Amniotic epithelial cell (primary cell): ENCODE measurements at regions not wholly inside any gene's neighbourhood (a gene's known extent, or its start where the extent isn't known, plus 50 kb on each side); places are given as distances from the start of the nearest gene placed in this dataset.
"Not testable (repeated sequence)": the region's sequence is repeated elsewhere in the genome, so short reads cannot be mapped to it uniquely, and the experiment has no call there.

ENCODE experiments used
- DNase-seq: peaks from one replicate; pipeline ENCODE4 v3.0.0-alpha.2; 2010; ENCODE audit warnings: low read depth

- DNase-seq: no peak
These were observed 85.8 kb upstream of the COG2 start for GRCh38 chr1:230556453-230556852.

GRCh38 chr1:230555814-230556213 lies 86.5 kb upstream of the COG2 start:
- no peak for DNase-seq

GRCh38 chr1:230552880-230553279 lies 89.4 kb upstream of the COG2 start:
- DNase-seq: no peak

GRCh38 chr1:230550945-230551344 lies 91.3 kb upstream of the COG2 start:
- DNase-seq: not testable (repeated sequence)

GRCh38 chr1:230550428-230550827 lies 91.9 kb upstream of the COG2 start:
- DNase-seq: peak; percentile 5

GRCh38 chr1:230549625-230550024 lies 92.7 kb upstream of the COG2 start:
- no peak for DNase-seq

GRCh38 chr1:230548997-230549396 lies 93.3 kb upstream of the COG2 start:
- no peak for DNase-seq

GRCh38 chr1:230548357-230548756 lies 93.9 kb upstream of the COG2 start:
- no peak for DNase-seq

- DNase-seq: no peak
These were observed 97.1 kb upstream of the COG2 start for GRCh38 chr1:230545181-230545580.

- DNase-seq: no peak
These were observed 97.5 kb upstream of the COG2 start for GRCh38 chr1:230544758-230545157.

- DNase-seq: no peak
These were observed 99.2 kb upstream of the COG2 start for GRCh38 chr1:230543085-230543484.

- DNase-seq: peak; percentile 18
These were observed 99.6 kb upstream of the COG2 start for GRCh38 chr1:230542681-230543080.

GRCh38 chr1:230542054-230542453 lies 100.2 kb upstream of the COG2 start:
- DNase-seq: peak; percentile 67

GRCh38 chr1:230541306-230541705 lies 101.0 kb upstream of the COG2 start:
- DNase-seq: no peak

GRCh38 chr1:230540421-230541155 lies 101.7 kb upstream of the COG2 start:
- no peak for DNase-seq

- DNase-seq: no peak
These were observed 104.8 kb upstream of the COG2 start for GRCh38 chr1:230537456-230537855.

GRCh38 chr1:230536641-230537155 lies 105.6 kb upstream of the COG2 start:
- DNase-seq: no peak

- DNase-seq: no peak
These were observed 108.1 kb upstream of the COG2 start for GRCh38 chr1:230534224-230534623.

GRCh38 chr1:230531103-230531502 lies 105.0 kb upstream of the PGBD5 start:
- no peak for DNase-seq

GRCh38 chr1:230519246-230519645 lies 93.1 kb upstream of the PGBD5 start:
- no peak for DNase-seq

- DNase-seq: no peak
These were observed 92.4 kb upstream of the PGBD5 start for GRCh38 chr1:230518511-230518910.

GRCh38 chr1:230517786-230518185 lies 91.7 kb upstream of the PGBD5 start:
- DNase-seq: no peak

- DNase-seq: no peak
These were observed 91.2 kb upstream of the PGBD5 start for GRCh38 chr1:230517326-230517725.

GRCh38 chr1:230516889-230517288 lies 90.8 kb upstream of the PGBD5 start:
- no peak for DNase-seq
